HTR-8/SVneo (cell line): ENCODE measurements at regions not wholly inside any gene's neighbourhood (a gene's known extent, or its start where the extent isn't known, plus 50 kb on each side); places are given as distances from the start of the nearest gene placed in this dataset.
A peak's percentile ranks its signal among the peaks of the same experiment; 100 is the strongest.

ENCODE experiments used
- DNase-seq: peaks from one replicate; pipeline ENCODE4 v3.0.0; 2011; ENCODE audit warnings: low spot score, mixed read lengths; ENCODE audit not compliant: insufficient read length
- FAIRE-seq: peaks from 2 replicates; lab custom pipeline; 2011; peaks lifted over from hg19 to GRCh38; lab: Jason Lieb, UNC

GRCh38 chr10:78798976-78799730 is 269.6 kb upstream of the ZMIZ1 start:
- DNase-seq (no peak), FAIRE-seq (no peak)

- FAIRE-seq (no peak), DNase-seq (no peak)
Measured at GRCh38 chr10:78800006-78800405, 268.8 kb upstream of the ZMIZ1 start.

- no peak for FAIRE-seq
- DNase-seq = no peak
Measured at GRCh38 chr10:78800535-78801320, 268.0 kb upstream of the ZMIZ1 start.

GRCh38 chr10:78802431-78802830 is 266.3 kb upstream of the ZMIZ1 start:
- DNase-seq (no peak), FAIRE-seq (no peak)

GRCh38 chr10:78802866-78803265 is 265.9 kb upstream of the ZMIZ1 start:
- DNase-seq = no peak

GRCh38 chr10:78803710-78804109 is 265.1 kb upstream of the ZMIZ1 start:
- FAIRE-seq (no peak), DNase-seq (no peak)

More at GRCh38 chr10:78802866-78803265, 265.9 kb upstream of the ZMIZ1 start:
- FAIRE-seq = no peak

GRCh38 chr10:78804411-78805032 is 264.2 kb upstream of the ZMIZ1 start:
- FAIRE-seq (no peak), DNase-seq (no peak)

GRCh38 chr10:78805176-78805575 is 263.6 kb upstream of the ZMIZ1 start:
- DNase-seq (peak; percentile 64), FAIRE-seq (peak; percentile 26)

GRCh38 chr10:78806681-78807221 is 262.0 kb upstream of the ZMIZ1 start:
- FAIRE-seq (no peak), DNase-seq (no peak)

- DNase-seq = no peak
- FAIRE-seq = no peak
Measured at GRCh38 chr10:78807504-78808203, 261.1 kb upstream of the ZMIZ1 start.

- FAIRE-seq (no peak), DNase-seq (no peak)
Measured at GRCh38 chr10:78808286-78808685, 260.5 kb upstream of the ZMIZ1 start.

GRCh38 chr10:78808736-78809367 is 259.9 kb upstream of the ZMIZ1 start:
- DNase-seq (no peak), FAIRE-seq (no peak)

- FAIRE-seq (no peak), DNase-seq (no peak)
Measured at GRCh38 chr10:78811174-78811573, 257.6 kb upstream of the ZMIZ1 start.

- DNase-seq = no peak
- no peak for FAIRE-seq
Measured at GRCh38 chr10:78812571-78813318, 256.0 kb upstream of the ZMIZ1 start.

GRCh38 chr10:78813526-78813925 is 255.2 kb upstream of the ZMIZ1 start:
- DNase-seq (no peak), FAIRE-seq (no peak)

- FAIRE-seq (no peak), DNase-seq (no peak)
Measured at GRCh38 chr10:78813998-78814399, 254.8 kb upstream of the ZMIZ1 start.

GRCh38 chr10:78814407-78814806 is 254.4 kb upstream of the ZMIZ1 start:
- FAIRE-seq (no peak), DNase-seq (no peak)

- no peak for FAIRE-seq
- no peak for DNase-seq
Measured at GRCh38 chr10:78815702-78816334, 252.9 kb upstream of the ZMIZ1 start.

- no peak for DNase-seq
- FAIRE-seq = no peak
Measured at GRCh38 chr10:78817361-78817760, 251.4 kb upstream of the ZMIZ1 start.
